SK-N-SH treated with all-trans-retinoic acid at 6 μM for 48 hours (cell line): ENCODE measurements at regions not wholly inside any gene's neighbourhood (a gene's known extent, or its start where the extent isn't known, plus 50 kb on each side); places are given as distances from the start of the nearest gene placed in this dataset.

Source experiments
- ATAC-seq: fragments of 200-7000 bp; cut with Tn5 transposase; 3 replicates; pipeline ENCODE4 v1.9.1; 2020; ENCODE audit warnings: mild to moderate bottlenecking, moderate library complexity
- ARNTL ChIP-seq: fragments of 450-650 bp; formaldehyde crosslinking; IDR thresholded peaks from 2 replicates; pipeline ENCODE4 v1.5.0; 2020; ENCODE audit warnings: low read depth, mild to moderate bottlenecking, moderate library complexity, borderline replicate concordance
- BACH2 ChIP-seq: fragments of 250-450 bp; sonication (Bioruptor Pico); IDR thresholded peaks from 2 replicates; pipeline ENCODE4 v1.9.0; 2021; ENCODE audit warnings: mild to moderate bottlenecking, borderline replicate concordance
- CREB5 ChIP-seq: fragments of 250-450 bp; sonication (Bioruptor Pico); IDR thresholded peaks from 2 replicates; pipeline ENCODE4 v1.5.1; 2020; ENCODE audit warnings: low read depth, mild to moderate bottlenecking, moderate library complexity
- CSRNP3 ChIP-seq: fragments of 250-450 bp; sonication (Bioruptor Pico); IDR thresholded peaks from 2 replicates; pipeline ENCODE4 v1.5.1; 2021; ENCODE audit warnings: mild to moderate bottlenecking, moderate library complexity
- ESRRG ChIP-seq: fragments of 250-450 bp; sonication (Bioruptor Pico); IDR thresholded peaks from 2 replicates; pipeline ENCODE4 v1.6.1; 2021; ENCODE audit warnings: mild to moderate bottlenecking
- GLIS3 ChIP-seq: fragments of 250-450 bp; sonication (Bioruptor Pico); IDR thresholded peaks from 2 replicates; pipeline ENCODE4 v1.5.0; 2020; ENCODE audit warnings: mild to moderate bottlenecking, moderate library complexity
- ISL1 ChIP-seq: fragments of 250-450 bp; sonication (Bioruptor Pico); IDR thresholded peaks from 2 replicates; pipeline ENCODE4 v2.1.2; 2022; ENCODE audit warnings: mild to moderate bottlenecking, moderate library complexity
- OSR1 ChIP-seq: fragments of 250-450 bp; sonication (Bioruptor Pico); IDR thresholded peaks from 2 replicates; pipeline ENCODE4 v1.8.0; 2022; ENCODE audit warnings: moderate library complexity, mild to moderate bottlenecking, inconsistent platforms
- PATZ1 ChIP-seq: fragments of 250-450 bp; sonication (Bioruptor Pico); IDR thresholded peaks from 2 replicates; pipeline ENCODE4 v1.8.0; 2020; ENCODE audit warnings: mild to moderate bottlenecking, moderate library complexity, borderline replicate concordance
- POU6F1 ChIP-seq: fragments of 250-450 bp; sonication (Bioruptor Pico); IDR thresholded peaks from 2 replicates; pipeline ENCODE4 v1.8.0; 2021; ENCODE audit warnings: low read depth, mild to moderate bottlenecking, moderate library complexity, borderline replicate concordance
- RARB ChIP-seq: fragments of 250-450 bp; sonication (Bioruptor Pico); IDR thresholded peaks from 2 replicates; pipeline ENCODE4 v1.8.0; 2021; ENCODE audit warnings: mild to moderate bottlenecking, moderate library complexity
- TCF4 ChIP-seq: fragments of 250-450 bp; sonication (Bioruptor Pico); IDR thresholded peaks from 2 replicates; pipeline ENCODE4 v1.8.0; 2021; ENCODE audit warnings: mild to moderate bottlenecking, moderate library complexity, borderline replicate concordance
- TOX ChIP-seq: fragments of 250-450 bp; sonication (Bioruptor Pico); IDR thresholded peaks from 2 replicates; pipeline ENCODE4 v1.8.0; 2021; ENCODE audit warnings: mild to moderate bottlenecking, moderate library complexity, borderline replicate concordance
- TSHZ2 ChIP-seq: fragments of 250-450 bp; sonication (Bioruptor Pico); IDR thresholded peaks from 2 replicates; pipeline ENCODE4 v1.5.0; 2020; ENCODE audit warnings: mild to moderate bottlenecking, moderate library complexity
- ZC3H10 ChIP-seq: fragments of 250-450 bp; sonication (Bioruptor Pico); IDR thresholded peaks from 2 replicates; pipeline ENCODE4 v1.5.1; 2021; ENCODE audit warnings: mild to moderate bottlenecking, moderate library complexity
- ZFP3 ChIP-seq: fragments of 250-450 bp; sonication (Bioruptor Pico); IDR thresholded peaks from 2 replicates; pipeline ENCODE4 v1.5.0; 2020; ENCODE audit warnings: mild to moderate bottlenecking, moderate library complexity
- ZFP30 ChIP-seq: fragments of 450-650 bp; formaldehyde crosslinking; IDR thresholded peaks from 2 replicates; pipeline ENCODE4 v1.5.0; 2022; ENCODE audit warnings: mild to moderate bottlenecking, moderate library complexity
- ZNF565 ChIP-seq: fragments of 450-650 bp; formaldehyde crosslinking; conservative IDR thresholded peaks from 2 replicates; pipeline ENCODE4 v1.5.0; 2020; ENCODE audit warnings: low read depth, mild to moderate bottlenecking, moderate library complexity
- ZNF70 ChIP-seq: fragments of 450-650 bp; formaldehyde crosslinking; IDR thresholded peaks from 2 replicates; pipeline ENCODE4 v1.5.0; 2020; ENCODE audit warnings: mild to moderate bottlenecking, moderate library complexity

- no peak for ATAC-seq
- TF ChIP-seq ESRRG (CRISPR knock-in tag) = no peak
- TF ChIP-seq, all 23 proteins: peak for 0
Measured at GRCh38 chr12:58557661-58558060, 362.6 kb downstream of the LRIG3 start.

GRCh38 chr12:58563621-58564020, 356.7 kb downstream of the LRIG3 start:
- TF ChIP-seq ZNF70 (CRISPR knock-in tag) (no peak), BACH2 (no peak), ZC3H10 (no peak), PATZ1 (CRISPR knock-in tag) (no peak), ISL1 (no peak), ARNTL (no peak), ZFP30 (CRISPR knock-in tag) (no peak), GLIS3 (CRISPR knock-in tag) (no peak), TCF4 (no peak), CREB5 (CRISPR knock-in tag) (no peak), ESRRG (CRISPR knock-in tag) (no peak), ZFP3 (CRISPR knock-in tag) (no peak), CSRNP3 (CRISPR knock-in tag) (no peak), OSR1 (CRISPR knock-in tag) (no peak)
- ATAC-seq = no peak

GRCh38 chr12:58564721-58565120, 355.6 kb downstream of the LRIG3 start:
- TF ChIP-seq PATZ1 (CRISPR knock-in tag) (no peak), CREB5 (CRISPR knock-in tag) (no peak), ZNF70 (CRISPR knock-in tag) (no peak), TOX (CRISPR knock-in tag) (no peak), ZC3H10 (no peak), ZNF565 (CRISPR knock-in tag) (no peak), POU6F1 (no peak), OSR1 (CRISPR knock-in tag) (no peak), ESRRG (CRISPR knock-in tag) (no peak), GLIS3 (CRISPR knock-in tag) (no peak), ARNTL (no peak), RARB (CRISPR knock-in tag) (no peak), TSHZ2 (no peak)
- no peak for ATAC-seq
